GM18508 (cell line): ENCODE measurements at regions not wholly inside any gene's neighbourhood (a gene's known extent, or its start where the extent isn't known, plus 50 kb on each side); places are given as distances from the start of the nearest gene placed in this dataset.
"Not testable (repeated sequence)": the region's sequence is repeated elsewhere in the genome, so short reads cannot be mapped to it uniquely, and the experiment has no call there.

Experiments used
- ATAC-seq: cut with Tn5 transposase; IDR thresholded peaks from one replicate; pipeline ENCODE4 v1.9.1; 2021; ENCODE audit warnings: moderate number of reproducible peaks; ENCODE audit not compliant: insufficient read depth, unreplicated experiment

DNA sequence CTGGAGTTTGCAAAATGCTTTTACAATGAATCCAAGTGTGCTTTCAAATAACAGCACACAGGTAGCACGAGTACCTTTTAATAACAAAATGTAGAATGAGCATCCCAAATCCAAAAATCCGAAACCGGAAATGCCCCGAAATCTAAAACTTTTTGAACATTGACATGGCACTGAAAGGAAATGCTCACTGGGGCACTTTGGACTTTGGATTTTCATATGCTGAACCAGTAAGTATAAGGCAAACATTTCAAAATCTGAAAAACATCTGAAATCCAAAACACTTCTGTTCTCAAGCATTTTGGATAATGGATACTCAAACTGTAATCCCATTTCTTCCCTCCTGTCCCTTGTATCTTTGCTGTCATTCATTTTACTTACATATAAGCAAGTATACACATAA, 50.1 kb downstream of the GCNT4 start:
- ATAC-seq: no peak

DNA sequence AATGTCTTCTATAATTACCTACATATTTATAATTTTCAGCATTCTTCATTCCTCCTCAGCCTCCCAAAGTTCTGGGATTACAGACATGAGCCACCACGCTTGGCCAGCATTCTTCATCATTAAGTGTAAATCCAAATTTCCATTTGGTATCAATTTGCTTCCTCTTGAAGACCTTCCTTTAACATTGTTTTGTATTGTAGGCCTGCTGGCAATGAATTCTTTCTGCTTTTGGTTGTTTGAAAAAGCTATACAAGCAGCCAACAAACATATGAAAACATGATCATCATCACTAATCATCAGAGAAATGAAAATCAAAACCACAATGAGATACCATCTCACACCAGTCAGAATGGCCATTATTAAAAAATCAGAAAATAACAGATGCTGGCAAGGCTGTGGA, 56.4 kb downstream of the GCNT4 start:
- no peak for ATAC-seq

DNA sequence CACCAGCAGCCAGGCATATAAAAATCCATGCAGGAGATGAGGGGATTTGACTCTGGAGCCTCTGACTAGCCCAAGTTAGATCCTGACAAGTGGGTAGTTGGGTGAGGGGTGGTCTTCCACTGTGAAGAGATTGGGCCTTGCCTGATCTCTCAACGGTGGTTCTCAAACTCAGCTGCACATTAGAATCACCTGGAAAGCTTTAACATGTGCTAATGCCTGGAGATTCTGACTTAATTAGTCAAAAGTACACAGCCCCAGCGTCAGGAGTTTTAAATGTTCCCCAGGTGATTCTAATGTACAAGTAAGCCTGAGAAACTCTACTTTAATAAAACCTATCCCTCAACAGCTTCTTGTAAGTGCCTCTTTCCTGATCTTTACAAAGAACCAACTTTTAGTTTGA, 57.5 kb downstream of the GCNT4 start:
- no peak for ATAC-seq

DNA sequence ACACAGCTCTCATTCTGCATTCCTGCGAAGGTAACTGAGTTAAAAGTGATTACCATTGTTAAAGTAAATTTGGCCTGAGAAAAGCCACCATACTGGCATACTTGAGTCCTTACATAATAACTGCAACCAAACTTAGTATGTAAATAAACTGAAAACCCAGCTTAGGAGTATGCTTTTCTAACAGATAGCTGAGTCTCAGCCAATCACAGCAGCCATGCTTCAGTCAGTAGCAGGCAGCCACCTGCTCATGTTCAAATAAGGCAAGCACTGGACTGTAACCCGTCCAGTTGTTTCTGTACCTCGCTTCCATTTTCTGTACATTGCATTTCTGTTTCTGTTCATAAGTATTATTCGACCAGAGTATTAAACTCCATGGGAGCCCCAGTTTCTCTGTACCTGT, 58.6 kb downstream of the GCNT4 start:
- ATAC-seq: no peak

DNA sequence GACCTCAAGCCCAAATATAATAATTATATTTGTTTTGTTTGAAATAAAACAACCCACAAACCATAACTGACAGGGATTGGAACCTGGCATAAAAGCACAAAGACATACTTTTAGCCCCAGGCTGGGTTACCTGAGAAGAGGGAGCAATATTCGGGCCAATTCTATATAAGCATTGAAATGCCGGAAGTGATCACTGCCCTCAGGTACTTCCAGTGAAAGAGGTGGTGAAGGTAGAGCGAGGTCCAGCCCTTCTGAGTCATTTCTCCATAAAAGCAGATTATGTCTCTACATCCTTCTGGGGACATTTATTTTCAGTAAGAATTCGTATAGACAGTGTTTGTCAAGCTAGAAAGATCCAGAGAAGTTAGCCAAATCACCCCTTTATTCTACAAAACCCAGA, 59.6 kb downstream of the GCNT4 start:
- ATAC-seq: no peak

DNA sequence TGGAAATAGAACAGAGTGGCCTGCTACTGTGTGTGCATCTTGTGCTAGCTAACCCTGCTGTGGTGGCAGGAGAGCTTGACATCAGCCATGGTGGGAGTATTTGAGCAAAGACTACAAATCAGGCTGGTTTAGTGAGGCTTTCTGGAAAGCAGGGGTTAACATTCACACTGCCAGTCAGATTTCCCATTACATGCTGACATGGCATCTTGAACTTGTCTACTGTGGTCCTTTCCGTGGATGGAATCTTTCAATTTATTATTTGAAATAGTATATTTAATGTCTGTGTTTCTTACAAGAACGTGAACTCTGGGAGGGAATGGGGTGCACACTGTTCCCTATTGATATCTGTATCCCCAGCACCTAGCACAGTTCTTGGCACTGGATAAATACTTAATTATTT, 60.8 kb downstream of the GCNT4 start:
- ATAC-seq: no peak

DNA sequence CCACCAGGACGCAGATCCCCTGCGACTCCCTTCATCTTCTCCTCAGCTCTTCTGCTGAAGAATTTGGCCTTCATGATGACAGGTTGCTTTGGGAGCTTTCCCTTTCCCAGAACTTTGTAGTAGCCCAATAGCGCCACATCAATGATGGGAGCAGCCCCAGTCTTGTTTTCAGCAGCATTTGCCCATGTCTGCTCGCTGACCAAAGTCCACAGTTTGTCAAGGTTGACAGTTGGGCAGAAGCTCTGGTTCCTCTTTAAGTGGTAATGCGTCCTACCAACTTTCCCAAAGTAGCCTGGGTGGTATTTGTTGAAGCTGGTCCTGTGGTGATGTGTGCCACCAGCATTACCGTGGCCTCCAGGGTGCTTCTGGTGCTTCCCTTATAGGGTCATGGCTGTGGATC, 62.2 kb downstream of the GCNT4 start:
- no peak for ATAC-seq

DNA sequence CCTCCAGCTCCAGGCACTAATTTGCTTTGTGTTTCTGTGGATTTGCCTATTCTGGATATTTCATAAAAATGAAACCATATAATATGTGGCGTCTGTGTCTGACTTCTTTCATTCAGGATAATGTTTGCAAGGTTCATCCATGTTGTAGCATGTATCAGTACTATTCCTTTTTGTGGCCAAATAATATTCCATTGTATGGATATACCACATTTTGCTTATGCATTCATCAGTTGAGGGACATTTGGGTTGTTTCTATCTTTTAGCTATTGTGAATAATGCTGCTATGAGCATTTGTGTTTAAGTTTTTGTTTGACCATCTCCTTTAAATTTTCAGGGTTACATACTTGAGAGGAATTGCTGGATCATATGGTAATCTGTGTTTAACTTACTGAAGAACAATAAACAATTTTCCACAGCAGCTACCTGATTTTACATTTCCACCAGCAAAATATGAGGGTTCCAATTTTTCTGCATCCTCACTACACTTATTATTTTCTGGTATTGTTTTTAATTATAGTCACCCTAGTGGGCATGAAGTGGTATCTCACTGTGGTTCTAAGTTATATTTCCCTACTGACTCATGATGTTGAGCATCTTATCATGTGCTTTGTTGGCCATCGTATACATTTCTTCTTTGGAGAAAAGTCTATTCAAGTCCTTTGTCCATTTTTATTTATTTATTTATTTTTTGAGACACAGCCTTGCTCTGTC, 63.9 kb downstream of the GCNT4 start:
- no peak for ATAC-seq

DNA sequence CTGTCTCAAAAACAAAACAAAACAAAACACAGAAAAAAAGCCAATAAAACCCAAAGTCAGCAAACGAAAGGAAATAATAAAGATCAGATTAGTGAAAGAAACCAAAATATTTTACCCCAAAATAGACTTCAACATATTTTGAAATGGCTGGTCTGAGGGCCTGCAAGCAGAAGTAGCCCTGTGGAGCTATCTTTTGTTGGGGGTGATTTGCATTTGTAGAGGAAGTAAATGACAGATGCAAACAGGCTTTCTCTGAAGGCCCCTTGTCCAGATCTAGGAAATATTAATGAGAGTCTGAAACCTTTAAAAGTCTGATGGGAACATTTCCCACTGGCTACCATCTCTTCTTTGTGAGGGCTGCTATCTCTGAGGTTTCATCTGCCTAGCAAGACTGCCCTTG, 74.0 kb downstream of the GCNT4 start:
- no peak for ATAC-seq

DNA sequence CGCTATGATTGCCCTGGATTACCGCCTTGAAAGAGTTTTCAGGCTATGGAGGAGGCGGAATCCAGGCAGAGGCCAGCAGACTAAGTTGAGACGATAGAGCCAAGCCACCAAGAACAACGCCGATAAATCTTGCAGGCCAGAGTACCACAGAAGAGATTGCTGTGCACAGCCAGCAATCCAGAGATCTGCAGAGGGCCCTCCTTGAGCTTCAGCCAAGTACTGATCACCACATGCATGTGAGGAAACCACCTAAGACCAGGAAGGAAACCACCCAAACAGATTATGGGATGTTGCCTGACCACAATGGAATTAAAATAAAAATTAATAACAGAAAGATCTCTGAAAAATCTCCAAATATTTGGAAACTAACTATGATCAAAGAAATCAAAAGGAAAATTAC, 74.9 kb downstream of the GCNT4 start:
- ATAC-seq: no peak

DNA sequence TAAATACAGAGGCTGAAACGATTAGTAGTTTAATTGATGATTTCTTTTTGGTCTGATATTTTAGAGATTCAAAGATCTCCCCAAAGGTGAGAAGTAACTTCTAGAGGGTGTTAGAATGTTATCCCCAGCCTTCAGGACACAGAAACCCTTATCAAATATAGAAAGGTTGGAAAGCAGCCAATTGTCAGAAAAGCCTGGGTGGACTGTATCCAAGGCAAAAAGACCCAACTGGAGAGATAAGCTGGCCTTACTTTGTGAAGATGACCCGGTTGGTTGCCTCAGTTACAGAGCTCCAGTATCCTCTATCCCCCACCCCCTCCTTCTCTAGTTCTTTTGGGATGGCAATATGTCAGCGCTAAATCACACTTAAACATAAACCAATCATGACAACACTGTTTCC, 75.7 kb downstream of the GCNT4 start:
- no peak for ATAC-seq

DNA sequence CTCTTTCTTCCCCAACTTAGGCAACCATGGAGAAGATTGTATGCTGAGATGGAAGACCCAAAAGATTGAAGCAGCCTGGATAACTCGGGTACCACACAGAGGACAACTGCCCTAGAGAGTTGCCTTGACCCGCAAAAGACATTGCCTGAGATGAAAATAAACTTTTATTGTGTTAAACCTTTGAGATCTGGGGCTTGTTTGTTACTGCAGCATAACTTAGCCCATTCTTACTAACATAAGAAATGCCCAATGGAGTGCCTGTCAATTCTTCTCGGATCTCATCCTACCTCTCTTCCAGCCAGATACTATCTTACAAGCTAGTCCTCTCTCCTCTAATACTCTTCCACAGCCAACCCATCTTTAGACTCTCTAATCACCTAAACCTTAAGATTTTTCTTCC, 76.8 kb downstream of the GCNT4 start:
- no peak for ATAC-seq

DNA sequence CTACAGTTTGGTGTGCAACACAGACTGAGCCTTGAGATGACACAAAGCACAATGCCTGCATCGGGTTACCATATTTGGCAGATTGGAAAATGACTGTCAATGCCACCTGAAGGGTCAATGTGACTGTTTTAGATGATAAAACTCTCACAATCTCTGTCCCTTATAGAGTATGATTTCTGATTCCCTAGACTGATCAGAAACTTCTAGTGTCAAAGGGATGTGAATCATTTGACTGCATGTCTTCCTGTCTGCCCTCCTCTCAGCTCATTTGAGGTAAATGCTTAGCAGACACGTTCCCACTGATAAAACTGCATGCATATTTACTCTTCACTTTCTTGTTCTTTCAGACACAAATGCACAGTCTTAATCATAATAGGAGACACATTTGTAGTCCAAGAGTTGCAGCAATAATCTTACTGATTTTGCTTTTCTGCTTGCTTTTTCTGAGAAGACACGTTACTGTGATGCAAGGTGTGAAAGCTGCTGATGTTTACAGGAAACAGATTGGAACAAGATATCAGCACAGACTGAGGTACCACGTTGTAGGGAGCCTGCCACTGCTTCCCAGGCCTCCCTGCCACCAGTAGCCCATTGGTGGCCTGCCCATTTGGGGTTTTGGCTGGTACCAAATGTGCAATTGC, 77.8 kb downstream of the GCNT4 start:
- ATAC-seq: no peak

DNA sequence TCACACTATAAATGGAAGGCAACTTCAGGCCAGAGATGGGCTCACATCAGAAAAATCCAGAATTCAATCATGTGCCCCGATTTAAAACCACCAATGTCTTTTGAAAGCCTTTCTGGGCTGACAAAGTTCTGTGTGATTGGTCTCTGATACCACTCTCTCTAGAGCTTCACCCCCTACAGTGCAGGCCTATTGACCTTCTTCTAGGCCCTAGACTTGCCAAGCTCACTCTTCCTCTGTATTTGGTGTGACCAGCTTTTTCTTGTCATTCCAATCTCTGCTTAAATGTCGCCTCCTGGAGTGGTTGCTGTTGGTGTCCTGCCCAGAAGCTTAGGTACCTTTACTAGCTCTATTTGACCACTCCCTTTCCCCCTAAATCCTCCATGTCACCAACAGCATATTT, 78.7 kb downstream of the GCNT4 start:
- no peak for ATAC-seq

DNA sequence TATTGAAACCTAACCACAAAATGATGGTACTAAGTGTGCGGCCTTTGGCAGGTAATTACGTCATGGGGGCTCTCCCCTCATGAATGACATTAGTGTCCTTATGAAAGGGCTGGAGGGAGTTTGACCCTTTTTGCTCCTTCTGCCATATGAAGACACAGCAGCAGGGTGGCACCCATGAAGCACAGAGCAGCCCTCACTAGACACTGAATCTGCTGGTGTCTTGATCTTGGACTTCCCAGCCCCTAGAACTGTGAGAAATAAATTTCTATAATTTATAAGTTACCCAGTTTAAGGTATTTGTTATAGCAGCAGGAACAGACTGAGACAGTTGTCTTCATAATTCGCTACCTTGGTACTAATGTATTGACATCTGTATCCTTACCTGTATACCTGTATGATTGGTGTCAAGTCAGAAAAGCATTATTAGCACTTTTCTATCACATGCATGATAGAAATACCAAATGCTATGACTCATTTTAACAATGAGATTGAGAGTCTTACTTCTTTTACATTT, 80.4 kb downstream of the GCNT4 start:
- ATAC-seq: no peak

DNA sequence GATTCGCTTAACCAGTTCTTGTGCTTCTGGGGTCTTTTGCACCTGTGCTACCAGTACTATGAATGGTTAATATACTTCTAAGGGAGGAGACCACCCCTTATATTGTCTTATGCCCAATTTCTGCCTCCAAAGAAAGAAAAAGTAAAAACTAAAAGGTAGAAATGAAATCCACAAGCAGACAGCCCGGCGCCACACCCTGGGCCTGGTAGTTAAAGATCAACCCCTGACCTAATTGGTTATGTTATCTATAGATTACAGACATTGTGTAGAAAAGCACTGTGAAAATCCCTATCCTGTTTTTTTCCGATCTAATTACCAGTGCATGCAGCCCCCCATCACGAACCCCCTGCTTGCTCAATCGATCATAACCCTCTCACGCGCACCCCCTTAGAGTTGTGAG, 81.5 kb downstream of the GCNT4 start:
- not testable (repeated sequence) for ATAC-seq

DNA sequence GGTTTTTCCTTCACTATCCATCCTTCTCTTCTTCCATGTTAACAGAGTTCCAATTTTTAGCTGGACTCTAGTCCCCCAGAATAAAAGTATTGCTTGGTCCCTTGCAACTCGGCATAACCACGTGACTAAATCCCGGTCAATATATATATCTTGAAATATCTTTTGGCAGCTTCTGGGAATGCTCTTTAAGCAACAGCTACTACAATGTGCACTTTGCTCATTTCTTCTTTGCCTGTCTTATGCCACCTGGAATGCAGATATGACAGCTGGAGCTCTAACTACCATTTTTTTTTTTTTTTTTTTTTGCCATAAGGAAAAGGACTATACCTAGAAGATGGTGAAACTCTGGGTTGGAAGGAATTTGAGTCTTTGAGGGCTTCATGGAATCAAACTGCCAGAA, 82.6 kb downstream of the GCNT4 start:
- ATAC-seq: no peak

DNA sequence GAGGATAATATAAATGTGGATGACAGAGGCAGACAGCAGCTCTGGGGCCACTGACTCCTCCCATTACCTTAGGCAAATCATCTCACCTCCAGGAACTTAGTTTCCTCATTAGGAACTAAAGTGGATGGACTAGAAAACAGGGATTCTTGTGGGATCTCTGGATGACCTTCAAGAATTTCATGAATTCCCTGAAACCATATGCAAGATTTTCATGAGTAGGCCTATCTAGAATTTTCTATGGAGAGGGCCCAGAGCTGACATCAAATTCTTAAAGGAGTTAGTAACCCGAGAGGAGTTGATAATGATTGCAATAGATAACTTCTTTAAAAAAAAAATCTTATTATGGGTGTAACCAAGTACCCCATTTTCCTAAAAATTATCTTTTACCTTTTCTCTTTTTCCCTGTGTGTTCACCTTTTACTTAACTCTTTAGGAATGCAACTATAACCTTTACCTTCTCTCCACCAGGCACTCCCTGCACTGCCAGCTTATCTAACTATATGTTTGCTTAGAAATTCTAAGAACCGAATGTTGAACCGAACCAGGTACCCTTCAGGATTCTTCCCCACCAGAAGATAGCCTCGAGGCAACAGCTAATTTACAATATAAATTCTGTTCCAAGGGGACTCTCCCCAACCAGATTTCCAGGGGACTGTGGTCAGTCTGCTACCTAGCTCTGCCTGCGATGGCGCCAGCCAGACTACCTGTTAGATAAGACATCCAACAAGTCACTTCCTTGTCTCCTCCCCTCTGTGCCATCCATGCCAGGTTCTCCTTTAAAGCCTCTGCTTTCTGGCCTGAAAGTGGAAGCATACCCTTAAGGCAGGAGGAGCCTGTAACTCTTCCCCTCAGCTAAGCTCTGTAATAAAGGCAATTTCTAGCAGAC, 86.0 kb downstream of the GCNT4 start:
- no peak for ATAC-seq

DNA sequence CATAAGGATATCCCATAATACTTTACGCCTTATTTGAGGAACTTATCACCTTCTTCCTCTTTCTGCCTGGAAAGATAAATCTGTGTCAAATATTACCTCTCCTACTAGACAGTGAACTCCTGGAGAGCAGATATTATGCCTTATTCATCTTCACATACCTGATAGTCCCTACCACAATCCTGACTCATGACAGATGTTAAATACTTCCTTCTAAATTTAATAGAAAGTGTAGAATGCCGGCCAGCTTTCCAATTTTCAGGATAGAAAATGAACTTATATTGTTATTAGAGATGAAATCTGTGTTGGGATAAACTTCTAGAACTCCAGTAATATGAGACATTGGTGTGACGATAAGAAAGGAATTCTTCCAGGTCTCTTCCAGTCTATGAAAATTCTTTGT, 89.0 kb downstream of the GCNT4 start:
- no peak for ATAC-seq

DNA sequence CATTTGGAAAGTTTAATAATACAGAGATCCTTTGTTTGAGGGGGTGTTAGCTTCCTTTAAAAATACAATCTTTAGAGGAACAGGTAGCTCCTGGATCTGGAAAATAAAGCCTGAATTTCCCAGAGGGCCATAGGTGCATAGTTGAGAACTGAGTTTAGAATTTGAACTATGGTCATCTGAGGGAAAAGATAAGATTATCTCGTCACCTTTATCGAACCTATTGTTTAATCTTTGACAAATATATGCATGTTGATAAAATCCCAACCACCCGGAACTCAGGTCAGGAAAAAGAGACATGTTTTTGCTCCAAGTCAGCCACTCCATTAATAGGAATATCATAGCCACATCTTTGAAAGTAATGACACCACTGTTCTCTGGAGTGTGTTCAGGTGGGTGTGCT, 91.7 kb upstream of the FAM169A start:
- ATAC-seq: no peak
